HepG2 (cell line): ENCODE measurements at regions not wholly inside any gene's neighbourhood (a gene's known extent, or its start where the extent isn't known, plus 50 kb on each side); places are given as distances from the start of the nearest gene placed in this dataset.

ENCODE experiments used
- CTCF ChIP-seq: sonication (generic); formaldehyde crosslinking; IDR thresholded peaks from 2 replicates; pipeline ENCODE4 v1.5.0; 2020; ENCODE audit warnings: mild to moderate bottlenecking, missing genetic modification reagents, moderate library complexity
- KDM4B ChIP-seq: sonication (generic); formaldehyde crosslinking; IDR thresholded peaks from 2 replicates; pipeline ENCODE4 v1.4.0; 2020; ENCODE audit warnings: missing genetic modification reagents
- POLR2A ChIP-seq, 2 experiments: IDR thresholded peaks; 2 replicates each; pipeline ENCODE4 v1.6.1; 2011; ENCODE audit warnings: low read depth in 2 of 2, low read length in 2 of 2, mild to moderate bottlenecking in 1 of 2, moderate library complexity in 1 of 2; ENCODE audit not compliant: insufficient read depth in 1 of 2
- ZNF800 ChIP-seq: sonication (generic); formaldehyde crosslinking; IDR thresholded peaks from 2 replicates; pipeline ENCODE4 v1.4.0; 2020; ENCODE audit warnings: missing genetic modification reagents

- TF ChIP-seq CTCF (CRISPR knock-in tag), result no peak
- no peak for TF ChIP-seq KDM4B
- TF ChIP-seq POLR2A (IDR thresholded peaks at IDR 0.05; ENCODE audit: insufficient read depth in 1 of 2, low read depth in 2 of 2, low read length in 2 of 2), result no peak
- TF ChIP-seq ZNF800, result no peak
Observed at GRCh38 chr7:3239291-3239691, 61.8 kb upstream of the SDK1 start.
